KG1 (cell line): ENCODE measurements at regions not wholly inside any gene's neighbourhood (a gene's known extent, or its start where the extent isn't known, plus 50 kb on each side); places are given as distances from the start of the nearest gene placed in this dataset.
"Not testable (repeated sequence)": the region's sequence is repeated elsewhere in the genome, so short reads cannot be mapped to it uniquely, and the experiment has no call there.

Experiments
- DNase-seq: peaks from one replicate; lab custom pipeline; 2025; lab: John Stamatoyannopoulos, UW

GRCh38 chr2:66242888-66243287 lies 192.0 kb upstream of the MEIS1 start:
- not testable (repeated sequence) for DNase-seq

- DNase-seq: no peak
These were observed 192.7 kb upstream of the MEIS1 start for GRCh38 chr2:66242099-66242789.

GRCh38 chr2:66240286-66240685 lies 194.6 kb upstream of the MEIS1 start:
- no peak for DNase-seq

GRCh38 chr2:66239655-66240054 lies 195.3 kb upstream of the MEIS1 start:
- DNase-seq: no peak

GRCh38 chr2:66237803-66238379 lies 197.0 kb upstream of the MEIS1 start:
- DNase-seq: no peak

GRCh38 chr2:66236816-66237802 lies 197.8 kb upstream of the MEIS1 start:
- no peak for DNase-seq

- no peak for DNase-seq
These were observed 198.7 kb upstream of the MEIS1 start for GRCh38 chr2:66236067-66236685.

GRCh38 chr2:66235428-66235827 lies 199.5 kb upstream of the MEIS1 start:
- DNase-seq: no peak

GRCh38 chr2:66233981-66234380 lies 200.9 kb upstream of the MEIS1 start:
- no peak for DNase-seq

- DNase-seq: no peak
These were observed 206.8 kb upstream of the MEIS1 start for GRCh38 chr2:66228128-66228547.

GRCh38 chr2:66217039-66217585 lies 217.8 kb upstream of the MEIS1 start:
- no peak for DNase-seq

GRCh38 chr2:66212749-66213148 lies 222.2 kb upstream of the MEIS1 start:
- DNase-seq: no peak

- DNase-seq: no peak
These were observed 232.3 kb upstream of the MEIS1 start for GRCh38 chr2:66202586-66202985.

- DNase-seq: no peak
These were observed 233.7 kb upstream of the MEIS1 start for GRCh38 chr2:66201242-66201641.

- no peak for DNase-seq
These were observed 236.1 kb upstream of the MEIS1 start for GRCh38 chr2:66198873-66199272.

- DNase-seq: no peak
These were observed 242.0 kb upstream of the MEIS1 start for GRCh38 chr2:66192888-66193287.

- DNase-seq: no peak
These were observed 243.6 kb upstream of the MEIS1 start for GRCh38 chr2:66191311-66191710.

- DNase-seq: no peak
These were observed 245.4 kb upstream of the MEIS1 start for GRCh38 chr2:66189553-66189952.

- no peak for DNase-seq
These were observed 248.4 kb upstream of the MEIS1 start for GRCh38 chr2:66186537-66186936.

GRCh38 chr2:66185497-66186054 lies 249.3 kb upstream of the MEIS1 start:
- no peak for DNase-seq

GRCh38 chr2:66177128-66177796 lies 257.7 kb upstream of the MEIS1 start:
- not testable (repeated sequence) for DNase-seq
